Gastrocnemius medialis (tissue), 4 donors: ENCODE measurements at regions not wholly inside any gene's neighbourhood (a gene's known extent, or its start where the extent isn't known, plus 50 kb on each side); places are given as distances from the start of the nearest gene placed in this dataset.

Source experiments
- POLR2A ChIP-seq, 2 donors: fragments of 450-650 bp; IDR thresholded peaks; one replicate each; pipeline ENCODE4 v1.6.1; 2017; ENCODE audit warnings: antibody characterized with exemption in 2 of 2, mild to moderate bottlenecking in 2 of 2, moderate library complexity in 2 of 2
- TF ChIP-seq, protein P1 (sequence below), 5 experiments: fragments of 450-650 bp in 3 of 5; fragments of 200-600 bp in 2 of 5; sonication (generic) in 2 of 5; IDR thresholded peaks in 4 of 5; conservative IDR thresholded peaks in 1 of 5; 1 replicate in 4 of 5; 2 replicates in 1 of 5; pipeline ENCODE4 v1.5.1; 2016 to 2019; ENCODE audit warnings: antibody characterized with exemption in 5 of 5, mild to moderate bottlenecking in 3 of 5, moderate library complexity in 3 of 5

DNA sequence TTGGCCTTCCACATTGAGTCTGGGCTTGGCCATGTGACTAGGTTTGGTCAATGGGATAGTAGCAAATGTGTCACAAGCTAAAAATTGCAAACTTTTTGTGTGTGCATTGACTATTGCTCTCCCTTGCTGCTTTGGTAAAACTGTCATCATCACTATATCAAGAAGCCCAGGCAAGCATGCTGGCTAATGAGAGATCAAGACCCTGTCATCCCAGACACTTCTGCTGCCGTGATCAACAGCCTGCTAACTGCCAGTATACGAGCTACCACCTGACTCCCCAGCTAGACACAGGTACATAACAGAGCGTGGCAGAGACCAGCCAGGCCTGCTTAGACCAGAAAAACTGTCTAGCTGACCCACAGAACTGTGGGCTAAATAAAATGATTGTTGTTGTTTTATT, 456.7 kb upstream of the DCN start:
- TF ChIP-seq POLR2A (IDR thresholded peaks at IDR 0.05) = no peak
- TF ChIP-seq, protein P1, sequence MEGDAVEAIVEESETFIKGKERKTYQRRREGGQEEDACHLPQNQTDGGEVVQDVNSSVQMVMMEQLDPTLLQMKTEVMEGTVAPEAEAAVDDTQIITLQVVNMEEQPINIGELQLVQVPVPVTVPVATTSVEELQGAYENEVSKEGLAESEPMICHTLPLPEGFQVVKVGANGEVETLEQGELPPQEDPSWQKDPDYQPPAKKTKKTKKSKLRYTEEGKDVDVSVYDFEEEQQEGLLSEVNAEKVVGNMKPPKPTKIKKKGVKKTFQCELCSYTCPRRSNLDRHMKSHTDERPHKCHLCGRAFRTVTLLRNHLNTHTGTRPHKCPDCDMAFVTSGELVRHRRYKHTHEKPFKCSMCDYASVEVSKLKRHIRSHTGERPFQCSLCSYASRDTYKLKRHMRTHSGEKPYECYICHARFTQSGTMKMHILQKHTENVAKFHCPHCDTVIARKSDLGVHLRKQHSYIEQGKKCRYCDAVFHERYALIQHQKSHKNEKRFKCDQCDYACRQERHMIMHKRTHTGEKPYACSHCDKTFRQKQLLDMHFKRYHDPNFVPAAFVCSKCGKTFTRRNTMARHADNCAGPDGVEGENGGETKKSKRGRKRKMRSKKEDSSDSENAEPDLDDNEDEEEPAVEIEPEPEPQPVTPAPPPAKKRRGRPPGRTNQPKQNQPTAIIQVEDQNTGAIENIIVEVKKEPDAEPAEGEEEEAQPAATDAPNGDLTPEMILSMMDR (IDR thresholded peaks at IDR 0.05 in 4 of 5, conservative IDR thresholded peaks at IDR 0.05 in 1 of 5) = no peak
